EL (cell line): ENCODE measurements at regions not wholly inside any gene's neighbourhood (a gene's known extent, or its start where the extent isn't known, plus 50 kb on each side); places are given as distances from the start of the nearest gene placed in this dataset.

ENCODE experiments used
- DNase-seq: peaks from one replicate; pipeline ENCODE4 v3.0.0-alpha.2; 2016

GRCh38 chr12:102653406-102653805 lies 173.0 kb upstream of the IGF1 start:
- DNase-seq = no peak

GRCh38 chr12:102652645-102653313 lies 172.4 kb upstream of the IGF1 start:
- no peak for DNase-seq

- DNase-seq = no peak
Observed at GRCh38 chr12:102645968-102646367, 165.6 kb upstream of the IGF1 start.

GRCh38 chr12:102643879-102644575 lies 163.7 kb upstream of the IGF1 start:
- no peak for DNase-seq

- DNase-seq = peak; percentile 49
Observed at GRCh38 chr12:102642199-102642598, 161.8 kb upstream of the IGF1 start.

- peak; percentile 11 for DNase-seq
Observed at GRCh38 chr12:102640658-102641057, 160.3 kb upstream of the IGF1 start.

- DNase-seq = peak; percentile 66
Observed at GRCh38 chr12:102638777-102639176, 158.4 kb upstream of the IGF1 start.

- DNase-seq = peak; percentile 83
Observed at GRCh38 chr12:102633981-102634605, 153.7 kb upstream of the IGF1 start.

GRCh38 chr12:102631274-102631673 lies 150.9 kb upstream of the IGF1 start:
- peak; percentile 89 for DNase-seq

- peak; percentile 62 for DNase-seq
Observed at GRCh38 chr12:102629262-102629888, 149.0 kb upstream of the IGF1 start.

- DNase-seq = no peak
Observed at GRCh38 chr12:102625819-102626218, 145.5 kb upstream of the IGF1 start.

GRCh38 chr12:102622618-102623017 lies 142.3 kb upstream of the IGF1 start:
- no peak for DNase-seq

- no peak for DNase-seq
Observed at GRCh38 chr12:102618197-102618877, 138.0 kb upstream of the IGF1 start.

GRCh38 chr12:102616692-102617091 lies 136.3 kb upstream of the IGF1 start:
- no peak for DNase-seq

- no peak for DNase-seq
Observed at GRCh38 chr12:102611995-102612394, 131.6 kb upstream of the IGF1 start.

- no peak for DNase-seq
Observed at GRCh38 chr12:102609996-102610395, 129.6 kb upstream of the IGF1 start.

GRCh38 chr12:102603021-102603420 lies 122.7 kb upstream of the IGF1 start:
- DNase-seq = no peak

- DNase-seq = no peak
Observed at GRCh38 chr12:102602521-102602920, 122.2 kb upstream of the IGF1 start.

- DNase-seq = no peak
Observed at GRCh38 chr12:102601621-102602020, 121.3 kb upstream of the IGF1 start.

- no peak for DNase-seq
Observed at GRCh38 chr12:102596687-102597086, 116.3 kb upstream of the IGF1 start.

GRCh38 chr12:102596031-102596430 lies 115.7 kb upstream of the IGF1 start:
- DNase-seq = no peak

GRCh38 chr12:102595315-102595714 lies 115.0 kb upstream of the IGF1 start:
- no peak for DNase-seq

GRCh38 chr12:102593134-102593533 lies 112.8 kb upstream of the IGF1 start:
- no peak for DNase-seq
